Esophagus squamous epithelium (tissue), 4 donors: ENCODE measurements at regions not wholly inside any gene's neighbourhood (a gene's known extent, or its start where the extent isn't known, plus 50 kb on each side); places are given as distances from the start of the nearest gene placed in this dataset.
"Not testable (repeated sequence)": the region's sequence is repeated elsewhere in the genome, so short reads cannot be mapped to it uniquely, and the experiment has no call there.

Source experiments
- CTCF ChIP-seq, 6 experiments: fragments of 450-650 bp in 4 of 6; fragments of 200-600 bp in 2 of 6; sonication (generic) in 2 of 6; IDR thresholded peaks; one replicate each; pipeline ENCODE4 v1.5.1; 2016 to 2019; ENCODE audit warnings: antibody characterized with exemption in 6 of 6, mild to moderate bottlenecking in 4 of 6, moderate library complexity in 4 of 6
- POLR2A ChIP-seq, 4 donors: fragments of 450-650 bp; IDR thresholded peaks; one replicate each; pipeline ENCODE4 v1.6.1; 2017; ENCODE audit warnings: antibody characterized with exemption in 4 of 4, mild to moderate bottlenecking in 4 of 4, moderate library complexity in 3 of 4

- TF ChIP-seq POLR2A, CTCF (IDR thresholded peaks at IDR 0.05): not testable (repeated sequence)
Observed at GRCh38 chr7:65795392-65795716, 77.5 kb upstream of the VKORC1L1 start.
